K562 (cell line): ENCODE measurements at regions not wholly inside any gene's neighbourhood (a gene's known extent, or its start where the extent isn't known, plus 50 kb on each side); places are given as distances from the start of the nearest gene placed in this dataset.

Experiments used
- ATAC-seq: fragments of 200-7000 bp; cut with Tn5 transposase; 3 replicates; pipeline ENCODE4 v1.9.1; 2020; ENCODE audit warnings: moderate library complexity
- BruUV-seq: library from RNA; stranded (reverse); fragments of 400-500 nt; replicated peaks from 2 replicates; lab custom pipeline; 2021; lab: Mats Ljungman, UMichigan
- CTCF ChIA-PET: fragments of 300-600 bp; formaldehyde crosslinking; extraction: SDS; loops from one replicate; lab custom pipeline; 2021; ENCODE audit warnings: low intra/inter-chr PET ratio; lab: Yijun Ruan, JAX
- POLR2A ChIA-PET: fragments of 300-600, 350-650 bp; sonication (Branson Sonifier 250); formaldehyde crosslinking; extraction: SDS; loops from one replicate; lab custom pipeline; 2021; ENCODE audit warnings: antibody characterized with exemption, inconsistent platforms; lab: Yijun Ruan, JAX
- DNase-seq, 4 experiments: peaks; one replicate each; pipeline versions ENCODE4 v3.0.0 to v3.0.0-alpha.2; 2011 to 2018; ENCODE audit warnings: low spot score in 3 of 4, mixed read lengths in 3 of 4; ENCODE audit errors: extremely low read depth in 1 of 4
- FAIRE-seq: peaks from 2 replicates; lab custom pipeline; 2011; peaks lifted over from hg19 to GRCh38; lab: Jason Lieb, UNC
- H2AFZ ChIP-seq: 2 replicates; pipeline ENCODE4 v1.6.0; 2011; ENCODE audit warnings: low read depth, low read length, control low read depth, inconsistent platforms
- H3K27ac ChIP-seq: fragments of 200-600 bp; 3 replicates; pipeline ENCODE4 v1.8.0; 2011; ENCODE audit warnings: low read depth, mild to moderate bottlenecking, control low read depth, inconsistent platforms, low read length, moderate library complexity, mixed read lengths; ENCODE audit errors: extremely low read depth
- H3K27me3 ChIP-seq, 2 experiments: fragments of 300-600 bp in 1 of 2; 2 replicates in 1 of 2; 3 replicates in 1 of 2; pipeline versions ENCODE4 v1.6.0 to v1.8.0; 2011; ENCODE audit warnings: inconsistent platforms in 2 of 2, low read length in 2 of 2, mild to moderate bottlenecking in 1 of 2, mixed read lengths in 1 of 2, moderate library complexity in 1 of 2; ENCODE audit not compliant: control insufficient read depth in 2 of 2, insufficient read depth in 2 of 2
- H3K36me3 ChIP-seq: fragments of 300-600 bp; 3 replicates; pipeline ENCODE4 v1.8.0; 2011; ENCODE audit warnings: mild to moderate bottlenecking, low read length, inconsistent platforms; ENCODE audit not compliant: control insufficient read depth, insufficient read depth
- H3K4me1 ChIP-seq, 2 experiments: fragments of 200-600 bp in 1 of 2; replicated peaks in 1 of 2; 2 replicates in 1 of 2; 3 replicates in 1 of 2; pipeline versions ENCODE4 v1.5.1 to v1.8.0; 2011; ENCODE audit warnings: inconsistent platforms in 2 of 2, low read length in 2 of 2, mild to moderate bottlenecking in 1 of 2, mixed read lengths in 1 of 2, moderate library complexity in 1 of 2; ENCODE audit not compliant: control insufficient read depth in 2 of 2, insufficient read depth in 2 of 2
- H3K4me2 ChIP-seq: 2 replicates; pipeline ENCODE4 v1.6.1; 2011; ENCODE audit warnings: low read length, control low read depth, inconsistent platforms, mixed read lengths; ENCODE audit not compliant: insufficient read depth
- H3K4me3 ChIP-seq: fragments of 200-600 bp; sonication (generic), shearing (Covaris generic); 2 replicates; pipeline ENCODE4 v1.5.1; 2016; ENCODE audit warnings: control low read depth, inconsistent platforms
- H3K79me2 ChIP-seq: fragments of 200-600 bp; 3 replicates; pipeline ENCODE4 v1.8.0; 2011; ENCODE audit warnings: low read length, inconsistent platforms; ENCODE audit not compliant: control insufficient read depth, insufficient read depth
- H3K9ac ChIP-seq, 2 experiments: 2 replicates each; pipeline versions ENCODE4 v1.6.0 to v1.6.1; 2011; ENCODE audit warnings: low read depth in 2 of 2, low read length in 2 of 2, control low read depth in 1 of 2, inconsistent platforms in 1 of 2, mild to moderate bottlenecking in 1 of 2, mixed read lengths in 1 of 2; ENCODE audit not compliant: insufficient read depth in 1 of 2
- H3K9me1 ChIP-seq: one replicate; pipeline ENCODE4 v1.6.0; 2011; ENCODE audit warnings: inconsistent platforms, mild to moderate bottlenecking, low read length, moderate library complexity; ENCODE audit not compliant: control insufficient read depth, insufficient read depth
- H3K9me3 ChIP-seq: replicated peaks from 2 replicates; pipeline ENCODE4 v1.5.1; 2011; ENCODE audit warnings: low read depth, low read length, inconsistent platforms; ENCODE audit not compliant: control insufficient read depth, insufficient read depth
- H4K20me1 ChIP-seq: replicated peaks from 2 replicates; pipeline ENCODE4 v1.6.1; 2011; ENCODE audit warnings: low read length, inconsistent platforms, mixed read lengths; ENCODE audit not compliant: control insufficient read depth, insufficient read depth
- CBFB ChIP-seq: sonication (generic); formaldehyde crosslinking; IDR thresholded peaks from 2 replicates; pipeline ENCODE4 v1.4.0; 2020; ENCODE audit warnings: mild to moderate bottlenecking, missing genetic modification reagents
- FOXJ3 ChIP-seq: sonication (generic); formaldehyde crosslinking; IDR thresholded peaks from 2 replicates; pipeline ENCODE4 v1.4.0; 2020; ENCODE audit warnings: mild to moderate bottlenecking, missing genetic modification reagents
- HMG20A ChIP-seq: fragments of 450-650 bp; formaldehyde crosslinking; conservative IDR thresholded peaks from 2 replicates; pipeline ENCODE4 v1.4.0; 2020; ENCODE audit warnings: mild to moderate bottlenecking, mixed read lengths
- KLF10 ChIP-seq: fragments of 250-450 bp; sonication (Bioruptor Pico); IDR thresholded peaks from 2 replicates; pipeline ENCODE4 v1.6.1; 2021; ENCODE audit warnings: matching md5 sums
- TAF15 ChIP-seq: fragments of 200-400 bp; formaldehyde crosslinking; IDR thresholded peaks from 2 replicates; pipeline ENCODE4 v1.6.1; 2017; ENCODE audit warnings: mild to moderate bottlenecking, low read depth, low read length, moderate library complexity
- VEZF1 ChIP-seq: fragments of 200-800 bp; sonication (Bioruptor generic); IDR thresholded peaks from 2 replicates; pipeline ENCODE4 v1.6.1; 2017; ENCODE audit warnings: missing genetic modification characterization, missing compliant biosample characterization
- XRCC3 ChIP-seq: fragments of 450-650 bp; IDR thresholded peaks from 2 replicates; pipeline ENCODE4 v1.6.1; 2017; ENCODE audit warnings: mild to moderate bottlenecking, moderate library complexity
- ZNF407 ChIP-seq: fragments of 450-650 bp; IDR thresholded peaks from 2 replicates; pipeline ENCODE4 v1.6.1; 2016; ENCODE audit warnings: low read depth
- in situ Hi-C: fragments of 300-500 bp; cut with MboI; formaldehyde crosslinking; loops from 4 replicates; pipeline ENCODE4 v1.15.0; 2018; ENCODE audit warnings: inconsistent platforms, mixed read lengths
- intact Hi-C: fragments of 100-400 bp; cut with micrococcal nuclease; formaldehyde crosslinking; loops from 2 replicates; pipeline ENCODE4 v1.14.2; 2022
- TF ChIP-seq, protein P1 (sequence below): sonication (generic); formaldehyde crosslinking; IDR thresholded peaks from 2 replicates; pipeline ENCODE4 v1.8.1; 2023; ENCODE audit warnings: missing genetic modification reagents, mild to moderate bottlenecking, borderline replicate concordance

DNA sequence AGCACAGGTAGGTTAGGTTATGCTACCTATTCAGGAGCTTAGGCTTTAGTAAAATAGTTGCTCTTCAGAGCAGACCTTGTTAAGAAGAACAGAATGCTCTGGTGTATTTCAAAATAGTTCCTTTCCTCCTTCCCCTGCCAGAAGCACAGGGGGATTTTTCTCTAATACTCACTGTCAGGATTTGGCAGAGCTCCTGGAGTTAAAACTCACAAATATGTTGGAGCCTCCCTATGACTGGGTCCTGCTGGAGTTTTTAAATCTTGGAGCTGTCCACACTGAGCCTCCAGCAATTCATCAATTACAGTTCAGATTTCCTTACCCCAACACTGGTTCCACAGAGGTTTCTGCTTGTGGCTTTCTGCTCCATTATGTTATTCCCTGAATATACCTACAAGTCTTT is 1233.8 kb upstream of the WWC1 start:
- no peak for ATAC-seq
- H3K27me3 ChIP-seq, result no peaks in the 10 kb centered on the region
- no peak for DNase-seq
- H3K9me1 ChIP-seq, result no peaks in the 10 kb centered on the region
- intact Hi-C loops (no loop called here), in situ Hi-C loops (no loop called here)
- no peaks in the 10 kb centered on the region for H3K36me3 ChIP-seq
- no peak overlapping the region for H3K9ac ChIP-seq
- H3K4me2 ChIP-seq, result no peak overlapping the region
- no peaks in the 10 kb centered on the region for H3K79me2 ChIP-seq
- POLR2A ChIA-PET, result no interaction called here
- no peaks in the 10 kb centered on the region for H4K20me1 ChIP-seq
- no peaks in the 10 kb centered on the region for H3K4me1 ChIP-seq
- no peaks in the 10 kb centered on the region; the same call in 1 of the 2 replicates for H3K9me3 ChIP-seq
- H3K27ac ChIP-seq, result no peak overlapping the region
- no peak for FAIRE-seq
- CTCF ChIA-PET, result no interaction called here
- H2AFZ ChIP-seq, result no peak overlapping the region
- H3K4me3 ChIP-seq, result no peak overlapping the region
- BruUV-seq, result no TSS peak
- TF ChIP-seq XRCC3 (no peak), TAF15 (no peak), VEZF1 (CRISPR knock-in tag) (no peak), FOXJ3 (CRISPR knock-in tag) (no peak), CBFB (CRISPR knock-in tag) (no peak), HMG20A (CRISPR knock-in tag) (no peak), KLF10 (CRISPR knock-in tag) (no peak), ZNF407 (no peak)
- TF ChIP-seq, protein P1, sequence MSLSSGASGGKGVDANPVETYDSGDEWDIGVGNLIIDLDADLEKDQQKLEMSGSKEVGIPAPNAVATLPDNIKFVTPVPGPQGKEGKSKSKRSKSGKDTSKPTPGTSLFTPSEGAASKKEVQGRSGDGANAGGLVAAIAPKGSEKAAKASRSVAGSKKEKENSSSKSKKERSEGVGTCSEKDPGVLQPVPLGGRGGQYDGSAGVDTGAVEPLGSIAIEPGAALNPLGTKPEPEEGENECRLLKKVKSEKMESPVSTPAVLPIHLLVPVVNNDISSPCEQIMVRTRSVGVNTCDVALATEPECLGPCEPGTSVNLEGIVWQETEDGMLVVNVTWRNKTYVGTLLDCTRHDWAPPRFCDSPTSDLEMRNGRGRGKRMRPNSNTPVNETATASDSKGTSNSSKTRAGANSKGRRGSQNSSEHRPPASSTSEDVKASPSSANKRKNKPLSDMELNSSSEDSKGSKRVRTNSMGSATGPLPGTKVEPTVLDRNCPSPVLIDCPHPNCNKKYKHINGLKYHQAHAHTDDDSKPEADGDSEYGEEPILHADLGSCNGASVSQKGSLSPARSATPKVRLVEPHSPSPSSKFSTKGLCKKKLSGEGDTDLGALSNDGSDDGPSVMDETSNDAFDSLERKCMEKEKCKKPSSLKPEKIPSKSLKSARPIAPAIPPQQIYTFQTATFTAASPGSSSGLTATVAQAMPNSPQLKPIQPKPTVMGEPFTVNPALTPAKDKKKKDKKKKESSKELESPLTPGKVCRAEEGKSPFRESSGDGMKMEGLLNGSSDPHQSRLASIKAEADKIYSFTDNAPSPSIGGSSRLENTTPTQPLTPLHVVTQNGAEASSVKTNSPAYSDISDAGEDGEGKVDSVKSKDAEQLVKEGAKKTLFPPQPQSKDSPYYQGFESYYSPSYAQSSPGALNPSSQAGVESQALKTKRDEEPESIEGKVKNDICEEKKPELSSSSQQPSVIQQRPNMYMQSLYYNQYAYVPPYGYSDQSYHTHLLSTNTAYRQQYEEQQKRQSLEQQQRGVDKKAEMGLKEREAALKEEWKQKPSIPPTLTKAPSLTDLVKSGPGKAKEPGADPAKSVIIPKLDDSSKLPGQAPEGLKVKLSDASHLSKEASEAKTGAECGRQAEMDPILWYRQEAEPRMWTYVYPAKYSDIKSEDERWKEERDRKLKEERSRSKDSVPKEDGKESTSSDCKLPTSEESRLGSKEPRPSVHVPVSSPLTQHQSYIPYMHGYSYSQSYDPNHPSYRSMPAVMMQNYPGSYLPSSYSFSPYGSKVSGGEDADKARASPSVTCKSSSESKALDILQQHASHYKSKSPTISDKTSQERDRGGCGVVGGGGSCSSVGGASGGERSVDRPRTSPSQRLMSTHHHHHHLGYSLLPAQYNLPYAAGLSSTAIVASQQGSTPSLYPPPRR (CRISPR knock-in tag), result no peak
